Coronary artery (tissue), 2 donors: ENCODE measurements at regions not wholly inside any gene's neighbourhood (a gene's known extent, or its start where the extent isn't known, plus 50 kb on each side); places are given as distances from the start of the nearest gene placed in this dataset.

ENCODE experiments used
- DNase-seq: peaks from one replicate; pipeline ENCODE4 v3.0.0-alpha.2; 2017; ENCODE audit warnings: low spot score
- H3K27ac ChIP-seq, 2 donors: fragments of 200-600 bp; sonication (generic); one replicate each; pipeline ENCODE4 v1.5.1; 2016 to 2019
- H3K4me3 ChIP-seq: fragments of 200-600 bp; sonication (generic); 2 replicates; pipeline ENCODE4 v1.5.1; 2016; ENCODE audit warnings: mild to moderate bottlenecking, moderate library complexity
- TF ChIP-seq, protein P1 (sequence below): fragments of 200-600 bp; sonication (generic); IDR thresholded peaks from one replicate; pipeline ENCODE4 v1.5.1; 2019; ENCODE audit warnings: antibody characterized with exemption

DNA sequence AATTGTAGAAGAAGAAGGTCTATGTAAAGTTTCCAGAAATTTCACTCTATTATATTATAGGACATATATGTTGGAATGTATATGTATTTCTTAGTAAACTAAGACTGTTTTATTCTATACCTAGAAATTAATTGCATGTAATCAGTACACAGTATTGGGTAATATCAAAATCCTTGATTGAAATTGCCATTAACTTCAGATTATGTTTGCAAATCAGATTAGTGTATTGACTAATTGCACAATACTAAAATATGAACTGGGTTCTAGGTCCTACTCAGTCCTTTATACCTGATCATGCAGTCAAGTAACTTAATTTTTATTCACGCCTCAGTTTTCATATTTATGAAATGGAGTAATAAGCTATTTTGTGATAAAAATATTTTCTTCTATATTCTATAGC, 950.3 kb upstream of the ADGRL3 start:
- Histone ChIP-seq H3K4me3 (no peak overlapping the region), H3K27ac (no peak overlapping the region)
- no peak for DNase-seq
- TF ChIP-seq, protein P1, sequence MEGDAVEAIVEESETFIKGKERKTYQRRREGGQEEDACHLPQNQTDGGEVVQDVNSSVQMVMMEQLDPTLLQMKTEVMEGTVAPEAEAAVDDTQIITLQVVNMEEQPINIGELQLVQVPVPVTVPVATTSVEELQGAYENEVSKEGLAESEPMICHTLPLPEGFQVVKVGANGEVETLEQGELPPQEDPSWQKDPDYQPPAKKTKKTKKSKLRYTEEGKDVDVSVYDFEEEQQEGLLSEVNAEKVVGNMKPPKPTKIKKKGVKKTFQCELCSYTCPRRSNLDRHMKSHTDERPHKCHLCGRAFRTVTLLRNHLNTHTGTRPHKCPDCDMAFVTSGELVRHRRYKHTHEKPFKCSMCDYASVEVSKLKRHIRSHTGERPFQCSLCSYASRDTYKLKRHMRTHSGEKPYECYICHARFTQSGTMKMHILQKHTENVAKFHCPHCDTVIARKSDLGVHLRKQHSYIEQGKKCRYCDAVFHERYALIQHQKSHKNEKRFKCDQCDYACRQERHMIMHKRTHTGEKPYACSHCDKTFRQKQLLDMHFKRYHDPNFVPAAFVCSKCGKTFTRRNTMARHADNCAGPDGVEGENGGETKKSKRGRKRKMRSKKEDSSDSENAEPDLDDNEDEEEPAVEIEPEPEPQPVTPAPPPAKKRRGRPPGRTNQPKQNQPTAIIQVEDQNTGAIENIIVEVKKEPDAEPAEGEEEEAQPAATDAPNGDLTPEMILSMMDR = no peak

DNA sequence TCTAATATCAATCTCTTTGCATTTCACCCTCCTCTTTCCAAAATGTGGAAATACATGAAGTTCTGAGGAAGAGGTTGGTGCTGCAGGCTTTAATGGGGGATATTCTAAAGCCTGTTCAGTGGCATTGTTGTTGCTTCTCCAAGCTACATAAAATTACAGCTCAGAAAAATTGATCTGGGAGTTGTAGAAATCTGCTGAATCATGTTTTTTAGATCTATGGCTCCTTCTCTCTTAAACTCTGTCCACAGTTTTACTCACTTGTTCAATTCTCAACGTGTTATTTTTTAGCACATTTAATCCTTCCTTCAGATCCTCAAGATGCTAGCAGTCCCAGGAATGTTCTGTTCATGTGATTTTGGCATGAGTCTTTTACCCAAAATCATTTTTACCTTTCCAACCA, 949.5 kb upstream of the ADGRL3 start:
- no peak overlapping the region for H3K4me3 ChIP-seq
- DNase-seq = no peak
- H3K27ac ChIP-seq = no peak overlapping the region
- TF ChIP-seq, protein P1 = no peak

DNA sequence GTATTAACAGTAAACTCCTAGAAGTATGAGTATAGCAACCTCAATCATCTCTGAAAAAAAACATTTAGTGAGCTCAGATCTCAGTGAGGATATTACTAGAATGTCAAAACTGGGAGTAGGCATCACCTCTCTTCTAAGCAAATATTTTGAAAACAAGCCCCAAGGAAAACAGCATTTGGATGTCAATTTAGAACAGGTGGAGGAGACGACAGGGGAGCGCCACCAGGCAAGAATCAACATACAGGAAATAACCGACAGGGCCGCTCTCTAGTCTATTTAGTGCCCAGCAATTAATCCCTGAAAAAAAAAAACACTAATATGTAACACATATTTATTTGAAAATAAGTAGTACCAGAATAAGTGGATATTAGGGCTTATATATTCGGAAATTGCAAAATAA, 940.3 kb upstream of the ADGRL3 start:
- TF ChIP-seq, protein P1 = no peak
- no peak for DNase-seq
- Histone ChIP-seq H3K4me3 (no peak overlapping the region), H3K27ac (no peak overlapping the region)

DNA sequence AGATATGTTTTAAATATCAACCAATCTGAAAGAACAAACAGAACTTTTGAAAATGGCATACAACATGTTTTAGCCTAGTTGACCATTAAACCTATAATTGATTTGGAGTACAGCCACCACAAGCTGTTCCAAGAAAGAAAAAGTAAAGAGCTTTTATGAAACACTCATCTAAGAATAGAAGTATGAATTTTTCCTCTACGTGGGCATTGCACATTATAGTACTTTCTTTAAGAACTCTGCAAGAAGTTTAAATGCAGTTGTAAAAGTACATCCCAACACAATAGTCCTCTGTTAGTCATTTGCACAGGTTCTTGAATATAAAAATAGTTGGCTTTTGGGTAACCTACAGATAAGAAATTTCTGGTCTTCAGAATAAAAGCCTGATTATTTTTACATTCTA, 933.6 kb upstream of the ADGRL3 start:
- Histone ChIP-seq H3K27ac (no peak overlapping the region), H3K4me3 (no peak overlapping the region)
- DNase-seq = no peak
- TF ChIP-seq, protein P1 = no peak

DNA sequence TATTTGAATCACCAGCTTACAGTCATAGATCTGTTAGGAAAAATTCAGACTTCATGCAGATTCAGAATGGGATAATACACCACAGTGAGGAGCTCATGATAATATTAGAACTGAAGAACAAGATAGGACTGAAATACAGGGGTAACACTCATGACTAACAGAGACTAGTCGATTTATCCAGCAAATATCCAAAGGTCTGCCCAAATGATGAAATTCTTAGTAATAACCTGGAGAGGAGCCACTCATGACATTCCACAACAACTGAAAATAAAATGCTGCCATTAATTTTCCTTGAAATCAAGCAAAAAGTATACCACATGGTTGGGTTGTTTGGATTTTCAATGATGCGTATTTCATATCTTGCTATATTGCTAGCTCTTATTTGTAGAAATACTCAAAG, 903.7 kb upstream of the ADGRL3 start:
- no peak for DNase-seq
- no peak overlapping the region for H3K4me3 ChIP-seq

DNA sequence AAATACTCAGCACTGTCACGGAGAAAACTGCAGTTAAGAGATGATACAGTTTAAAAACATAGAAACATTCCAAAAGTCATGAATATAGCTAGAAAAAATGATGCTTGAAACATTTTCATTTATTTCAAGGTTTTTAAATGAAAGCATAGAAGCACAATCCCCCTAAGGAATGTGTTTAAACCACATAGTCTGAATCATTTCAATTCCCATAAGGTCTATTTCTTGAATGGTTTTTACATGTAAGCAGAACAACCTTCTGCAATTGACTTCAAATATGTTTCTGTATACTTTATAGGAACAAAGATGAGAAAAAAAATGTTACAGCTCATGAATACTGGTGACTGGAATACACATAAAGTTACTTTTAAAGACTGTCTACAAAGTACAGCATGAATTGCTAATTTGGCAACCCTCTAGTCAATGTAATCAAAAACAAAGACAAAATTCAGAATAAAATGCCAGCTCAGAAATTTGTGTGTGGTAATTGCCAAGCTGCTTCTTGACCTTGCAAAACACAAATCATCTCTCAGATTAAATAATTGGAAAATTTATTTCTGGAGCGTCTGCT, 886.4 kb upstream of the ADGRL3 start:
- no peak for DNase-seq
- TF ChIP-seq, protein P1 = no peak
- Histone ChIP-seq H3K4me3 (no peak overlapping the region), H3K27ac (no peak overlapping the region)

More for the DNA sequence above, 903.7 kb upstream of the ADGRL3 start:
- no peak overlapping the region for H3K27ac ChIP-seq
- TF ChIP-seq, protein P1 = no peak

DNA sequence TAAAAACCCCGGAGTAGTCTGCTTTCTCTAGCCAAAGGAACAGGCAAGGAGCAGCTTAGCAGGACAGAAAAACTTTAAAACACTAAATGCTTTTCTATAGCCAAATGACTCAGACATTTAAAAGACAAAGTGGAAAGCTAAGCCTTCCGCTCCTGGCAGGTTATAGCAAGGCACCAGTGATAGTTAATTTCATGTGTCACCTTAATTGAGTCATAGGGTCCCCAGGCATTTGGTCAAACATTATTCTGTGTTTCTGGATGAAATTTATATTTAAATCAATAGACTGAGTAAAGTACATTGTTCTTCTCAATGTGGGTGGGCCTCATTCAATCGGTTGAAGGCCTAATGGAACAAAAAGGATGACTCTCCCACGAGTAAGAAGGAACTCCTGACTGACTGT, 885.7 kb upstream of the ADGRL3 start:
- TF ChIP-seq, protein P1 = no peak
- DNase-seq = no peak
- no peak overlapping the region for H3K4me3 ChIP-seq
- no peak overlapping the region for H3K27ac ChIP-seq
